Endodermal cell (in vitro differentiated cells): ENCODE measurements at regions not wholly inside any gene's neighbourhood (a gene's known extent, or its start where the extent isn't known, plus 50 kb on each side); places are given as distances from the start of the nearest gene placed in this dataset.

ENCODE experiments used
- DNase-seq: peaks from one replicate; pipeline ENCODE4 v3.0.0-alpha.2; 2017
- H3K27ac ChIP-seq: 2 replicates; pipeline ENCODE4 v1.5.1; 2013; ENCODE audit warnings: mild to moderate bottlenecking, low read depth, low read length, moderate library complexity
- H3K27me3 ChIP-seq: 2 replicates; pipeline ENCODE4 v1.6.1; 2013; ENCODE audit warnings: mild to moderate bottlenecking, low read length, moderate library complexity; ENCODE audit not compliant: insufficient read depth, control insufficient read depth, poor library complexity, severe bottlenecking
- H3K36me3 ChIP-seq: 2 replicates; pipeline ENCODE4 v1.7.0; 2013; ENCODE audit warnings: mild to moderate bottlenecking, low read length, moderate library complexity; ENCODE audit not compliant: control insufficient read depth, insufficient read depth
- H3K4me1 ChIP-seq: one replicate; pipeline ENCODE4 v1.7.0; 2013; ENCODE audit warnings: low read length; ENCODE audit not compliant: control insufficient read depth, insufficient read depth
- H3K4me3 ChIP-seq: 2 replicates; pipeline ENCODE4 v1.5.1; 2013; ENCODE audit warnings: mild to moderate bottlenecking, low read length, moderate library complexity
- H3K9ac ChIP-seq: 2 replicates; pipeline ENCODE4 v1.6.1; 2013; ENCODE audit warnings: mild to moderate bottlenecking, low read length, moderate library complexity; ENCODE audit not compliant: poor library complexity, severe bottlenecking; ENCODE audit errors: extremely low read depth
- H3K9me3 ChIP-seq: 2 replicates; pipeline ENCODE4 v1.6.1; 2013; ENCODE audit warnings: mild to moderate bottlenecking, low read length, moderate library complexity; ENCODE audit not compliant: control insufficient read depth
- H3K27ac Mint-ChIP-seq: 2 replicates; pipeline ENCODE4 v1.8.0; 2020; ENCODE audit warnings: mixed read lengths
- H3K27me3 Mint-ChIP-seq: 2 replicates; pipeline ENCODE4 v1.8.0; 2021; ENCODE audit warnings: mild to moderate bottlenecking, mixed read lengths; ENCODE audit not compliant: insufficient read depth
- H3K36me3 Mint-ChIP-seq: 2 replicates; pipeline ENCODE4 v1.8.0; 2020; ENCODE audit warnings: low read depth, mixed read lengths
- H3K4me1 Mint-ChIP-seq: 2 replicates; pipeline ENCODE4 v1.8.0; 2020; ENCODE audit warnings: mixed read lengths
- H3K4me3 Mint-ChIP-seq: 2 replicates; pipeline ENCODE4 v1.8.0; 2020; ENCODE audit warnings: mild to moderate bottlenecking, moderate library complexity, mixed read lengths
- H3K9me3 Mint-ChIP-seq: 2 replicates; pipeline ENCODE4 v1.8.0; 2020; ENCODE audit warnings: mild to moderate bottlenecking, mixed read lengths
- WGBS, 2 experiments: methylation state at CpG; one replicate each; pipeline versions ENCODE4 v1.1.5 to v1.1.7; 2013; ENCODE audit warnings: missing lambda C conversion rate in 2 of 2, mixed read lengths in 1 of 2; ENCODE audit not compliant: insufficient coverage in 1 of 2, insufficient read length in 1 of 2; 5-methylcytosine and 5-hydroxymethylcytosine counted together
- TF ChIP-seq, protein P1 (sequence below): fragments of 200-600 bp; sonication (generic); conservative IDR thresholded peaks from 2 replicates; pipeline ENCODE4 v1.5.0; 2021; ENCODE audit warnings: antibody characterized with exemption, mild to moderate bottlenecking

DNA sequence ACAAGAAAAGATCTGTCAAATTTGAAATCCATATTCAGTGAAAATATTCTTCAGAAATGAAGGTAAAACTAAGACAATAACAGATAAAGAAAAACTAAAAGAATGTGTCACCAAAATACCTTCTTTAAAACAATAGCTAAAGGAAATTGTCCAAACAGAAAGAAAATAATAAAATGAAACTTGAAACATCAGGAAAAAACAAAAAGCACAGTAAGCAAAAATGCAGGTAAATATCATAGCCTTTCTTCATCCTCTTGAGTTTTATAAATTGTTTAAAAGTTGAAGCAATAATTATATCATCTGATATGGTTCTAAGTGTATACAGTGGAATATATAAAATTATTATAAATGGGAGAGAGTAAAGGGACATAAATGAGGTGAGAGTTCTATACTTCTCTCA lies 103.8 kb upstream of the PDE1A start:
- no peak for DNase-seq
- Histone ChIP-seq H3K27ac (no peak overlapping the region), H3K4me3 (no peak overlapping the region), H3K4me1 (no peaks in the 10 kb centered on the region), H3K9ac (no peak overlapping the region), H3K9me3 (no peaks in the 10 kb centered on the region), H3K36me3 (no peaks in the 10 kb centered on the region), H3K27me3 (no peaks in the 10 kb centered on the region)
- H3K36me3 Mint-ChIP-seq: no peaks in the 10 kb centered on the region
- H3K27me3 Mint-ChIP-seq: no peaks in the 10 kb centered on the region
- no peak overlapping the region for H3K4me3 Mint-ChIP-seq
- no peak overlapping the region for H3K27ac Mint-ChIP-seq
- H3K4me1 Mint-ChIP-seq: no peaks in the 10 kb centered on the region
- H3K9me3 Mint-ChIP-seq: peaks cover 17% of the 10 kb centered on the region
- TF ChIP-seq, protein P1, sequence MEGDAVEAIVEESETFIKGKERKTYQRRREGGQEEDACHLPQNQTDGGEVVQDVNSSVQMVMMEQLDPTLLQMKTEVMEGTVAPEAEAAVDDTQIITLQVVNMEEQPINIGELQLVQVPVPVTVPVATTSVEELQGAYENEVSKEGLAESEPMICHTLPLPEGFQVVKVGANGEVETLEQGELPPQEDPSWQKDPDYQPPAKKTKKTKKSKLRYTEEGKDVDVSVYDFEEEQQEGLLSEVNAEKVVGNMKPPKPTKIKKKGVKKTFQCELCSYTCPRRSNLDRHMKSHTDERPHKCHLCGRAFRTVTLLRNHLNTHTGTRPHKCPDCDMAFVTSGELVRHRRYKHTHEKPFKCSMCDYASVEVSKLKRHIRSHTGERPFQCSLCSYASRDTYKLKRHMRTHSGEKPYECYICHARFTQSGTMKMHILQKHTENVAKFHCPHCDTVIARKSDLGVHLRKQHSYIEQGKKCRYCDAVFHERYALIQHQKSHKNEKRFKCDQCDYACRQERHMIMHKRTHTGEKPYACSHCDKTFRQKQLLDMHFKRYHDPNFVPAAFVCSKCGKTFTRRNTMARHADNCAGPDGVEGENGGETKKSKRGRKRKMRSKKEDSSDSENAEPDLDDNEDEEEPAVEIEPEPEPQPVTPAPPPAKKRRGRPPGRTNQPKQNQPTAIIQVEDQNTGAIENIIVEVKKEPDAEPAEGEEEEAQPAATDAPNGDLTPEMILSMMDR: no peak

DNA sequence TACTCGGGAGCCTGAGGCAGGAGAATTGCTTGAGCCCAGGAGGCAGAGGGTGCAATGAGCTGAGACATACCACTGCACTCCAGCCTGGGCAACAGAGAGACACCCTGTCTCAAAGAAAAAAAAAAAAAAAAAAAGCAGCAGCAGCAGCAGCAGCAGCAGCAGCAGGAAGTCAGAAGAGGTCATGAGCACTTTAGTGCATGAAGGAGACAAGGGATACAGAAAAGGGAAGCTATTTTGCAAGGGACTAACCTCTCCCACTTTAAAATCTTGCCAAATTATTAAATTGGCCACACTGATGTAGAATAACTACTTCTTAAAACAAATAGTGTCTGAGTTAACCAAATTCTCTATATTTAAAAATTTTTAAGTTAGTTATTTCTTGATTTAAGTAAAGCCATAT lies 113.4 kb upstream of the PDE1A start:
- WGBS, 2 experiments: 76 to 100% methylated on average over 1 of the region's 1 CpG
- TF ChIP-seq, protein P1: no peak
- H3K4me3 ChIP-seq: no peak overlapping the region
- no peaks in the 10 kb centered on the region for H3K36me3 ChIP-seq
- H3K9me3 ChIP-seq: no peaks in the 10 kb centered on the region
- no peak overlapping the region for H3K27ac ChIP-seq
- Mint-ChIP-seq H3K4me1 (no peaks in the 10 kb centered on the region), H3K36me3 (no peaks in the 10 kb centered on the region), H3K27me3 (no peaks in the 10 kb centered on the region), H3K4me3 (no peak overlapping the region), H3K9me3 (no peaks in the 10 kb centered on the region), H3K27ac (peak overlapping the region; percentile 48)
- DNase-seq: no peak
- H3K4me1 ChIP-seq: no peaks in the 10 kb centered on the region
- H3K9ac ChIP-seq: no peak overlapping the region
- no peaks in the 10 kb centered on the region for H3K27me3 ChIP-seq

DNA sequence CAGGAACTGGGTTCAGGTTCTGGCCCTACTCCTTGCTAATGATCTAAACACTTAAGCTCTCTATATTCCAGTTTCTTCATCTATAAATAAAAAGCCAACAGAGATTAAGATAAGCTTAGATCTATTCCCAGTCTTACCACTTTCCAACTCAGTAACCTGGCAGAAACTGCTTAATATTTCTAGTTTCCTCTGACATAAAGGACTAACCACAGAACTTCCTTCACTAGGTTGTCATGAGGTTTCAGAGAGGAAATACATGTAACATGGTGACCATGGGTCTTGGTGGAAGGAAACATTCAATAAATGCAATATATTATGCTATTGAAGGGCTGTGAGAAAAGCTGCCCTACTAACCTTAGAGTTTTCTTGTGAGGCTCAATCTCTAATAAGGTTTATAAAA lies 114.4 kb upstream of the PDE1A start:
- Histone ChIP-seq H3K27me3 (no peaks in the 10 kb centered on the region), H3K27ac (no peak overlapping the region), H3K36me3 (no peaks in the 10 kb centered on the region), H3K9me3 (no peaks in the 10 kb centered on the region), H3K9ac (no peak overlapping the region), H3K4me3 (no peak overlapping the region), H3K4me1 (no peaks in the 10 kb centered on the region)
- Mint-ChIP-seq H3K27me3 (no peaks in the 10 kb centered on the region), H3K36me3 (no peaks in the 10 kb centered on the region), H3K4me3 (no peak overlapping the region), H3K27ac (no peak overlapping the region), H3K4me1 (no peaks in the 10 kb centered on the region), H3K9me3 (no peaks in the 10 kb centered on the region)
- DNase-seq: no peak
- TF ChIP-seq, protein P1: no peak
